DMS153 (cell line): ENCODE measurements at regions not wholly inside any gene's neighbourhood (a gene's known extent, or its start where the extent isn't known, plus 50 kb on each side); places are given as distances from the start of the nearest gene placed in this dataset.
"Not testable (repeated sequence)": the region's sequence is repeated elsewhere in the genome, so short reads cannot be mapped to it uniquely, and the experiment has no call there.

Source experiments
- DNase-seq: peaks from one replicate; lab custom pipeline; 2025; lab: John Stamatoyannopoulos, UW

DNA sequence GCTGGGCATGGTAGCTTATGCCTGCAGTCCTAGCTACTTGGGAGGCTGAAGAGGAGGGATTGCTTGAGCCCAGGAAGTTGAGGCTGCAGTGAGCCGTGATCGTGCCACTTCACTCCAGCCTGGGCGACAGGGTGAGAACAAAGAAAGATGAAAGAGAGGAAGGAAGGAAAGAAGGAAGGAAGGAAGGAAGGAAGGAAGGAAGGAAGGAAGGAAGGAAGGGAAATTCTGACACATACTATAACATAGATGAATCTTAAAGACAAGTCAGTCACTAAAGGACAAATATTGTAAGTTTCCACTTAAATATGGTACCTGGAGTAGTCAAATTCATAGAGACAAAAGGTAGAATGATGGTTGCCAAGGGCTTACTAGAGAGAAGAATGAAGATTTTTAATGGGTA is 108.0 kb upstream of the CACHD1 start:
- DNase-seq: no peak

DNA sequence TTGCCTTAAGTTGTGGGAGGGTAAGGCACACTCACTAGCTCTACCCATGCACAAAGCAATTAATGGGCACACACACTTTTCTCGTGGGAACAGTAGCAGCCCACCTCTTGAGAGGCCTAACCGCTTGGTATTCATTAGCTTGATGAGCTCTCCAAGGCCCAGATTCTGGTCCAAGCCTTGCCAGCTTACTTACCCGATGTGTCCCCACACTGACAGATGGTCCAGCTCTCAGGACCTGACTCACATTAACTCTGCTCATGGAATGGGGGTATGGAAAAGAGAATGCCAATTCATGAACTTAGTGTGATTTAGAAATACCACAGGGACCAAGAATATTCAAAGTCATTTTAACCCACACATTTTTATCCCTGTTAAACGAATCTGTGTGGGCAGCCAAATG is 106.8 kb upstream of the CACHD1 start:
- no peak for DNase-seq

DNA sequence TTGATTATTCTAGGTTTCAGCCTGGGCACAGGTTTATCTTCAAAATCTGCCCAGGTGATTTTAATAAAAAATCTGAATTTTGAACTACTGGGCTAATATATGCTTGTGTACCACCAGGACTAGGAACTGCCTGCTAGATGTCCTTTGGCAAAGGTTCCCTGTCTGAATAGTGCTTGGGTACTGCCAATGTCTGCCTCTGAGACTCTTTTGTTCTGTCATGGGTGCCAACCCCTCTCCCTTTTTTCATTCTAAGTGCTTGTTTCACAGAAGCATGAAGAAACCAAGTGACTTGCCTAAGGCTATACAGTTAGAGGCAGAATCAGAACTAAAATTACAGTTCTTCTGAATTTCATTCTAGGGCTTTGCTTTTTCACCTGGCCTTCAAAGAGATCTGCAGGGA is 106.3 kb upstream of the CACHD1 start:
- no peak for DNase-seq

DNA sequence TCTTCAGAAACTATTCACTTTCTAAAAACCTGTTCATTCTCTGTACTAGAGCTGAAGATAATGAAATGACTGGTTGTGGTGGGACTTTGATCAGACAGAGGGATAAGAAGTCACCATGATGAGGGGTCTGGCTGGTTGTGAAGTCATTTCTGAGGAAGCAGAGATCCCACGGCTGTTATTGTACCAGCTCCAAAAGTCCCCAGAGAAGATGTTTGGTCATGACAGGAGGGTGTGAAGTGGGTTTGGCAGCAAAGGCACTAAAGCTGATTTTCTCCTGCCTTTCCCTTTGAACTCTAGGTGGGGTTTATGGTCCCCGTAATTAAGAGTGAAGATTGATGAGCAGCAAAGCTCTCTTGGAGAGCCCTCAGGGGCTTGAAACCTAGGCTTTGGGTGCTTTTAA is 103.1 kb upstream of the CACHD1 start:
- no peak for DNase-seq

DNA sequence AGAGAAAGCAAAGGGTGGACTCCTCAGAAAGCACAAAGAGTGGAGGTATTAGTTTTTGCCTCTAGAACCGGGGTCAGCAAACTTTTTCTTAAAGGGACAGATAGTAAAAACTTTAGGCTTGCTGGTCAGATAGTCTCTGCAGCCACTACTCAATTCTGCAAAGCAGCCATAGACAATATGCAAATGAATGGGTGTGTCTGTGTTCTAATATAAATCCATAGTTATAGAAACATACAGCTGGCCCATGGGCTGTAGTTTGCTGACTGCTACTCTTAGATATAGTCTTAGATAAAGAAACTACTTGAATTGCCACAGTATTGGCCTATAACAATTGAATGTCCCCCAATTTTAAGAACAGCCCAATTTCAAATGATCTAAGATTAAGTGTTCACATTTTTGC is 101.6 kb upstream of the CACHD1 start:
- DNase-seq: no peak

DNA sequence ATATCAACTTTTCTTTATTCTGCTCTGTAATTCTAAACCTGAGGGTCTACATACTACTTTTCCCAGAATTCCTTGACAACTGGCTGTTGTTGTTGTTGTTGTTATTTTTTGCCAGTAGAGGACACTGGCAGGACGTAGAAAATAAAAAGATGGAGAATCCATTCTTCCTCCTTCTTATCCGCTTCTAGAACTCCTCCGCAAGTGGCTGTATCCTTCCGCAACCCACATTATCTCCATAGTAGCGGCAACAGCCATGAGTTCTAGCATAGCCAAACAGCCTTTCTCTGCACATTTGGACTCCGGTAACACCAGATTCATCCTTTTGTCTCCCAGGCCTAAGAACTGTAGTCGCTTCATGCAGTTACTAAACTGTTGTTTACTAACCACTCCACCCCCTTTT is 91.1 kb upstream of the CACHD1 start:
- DNase-seq: no peak

DNA sequence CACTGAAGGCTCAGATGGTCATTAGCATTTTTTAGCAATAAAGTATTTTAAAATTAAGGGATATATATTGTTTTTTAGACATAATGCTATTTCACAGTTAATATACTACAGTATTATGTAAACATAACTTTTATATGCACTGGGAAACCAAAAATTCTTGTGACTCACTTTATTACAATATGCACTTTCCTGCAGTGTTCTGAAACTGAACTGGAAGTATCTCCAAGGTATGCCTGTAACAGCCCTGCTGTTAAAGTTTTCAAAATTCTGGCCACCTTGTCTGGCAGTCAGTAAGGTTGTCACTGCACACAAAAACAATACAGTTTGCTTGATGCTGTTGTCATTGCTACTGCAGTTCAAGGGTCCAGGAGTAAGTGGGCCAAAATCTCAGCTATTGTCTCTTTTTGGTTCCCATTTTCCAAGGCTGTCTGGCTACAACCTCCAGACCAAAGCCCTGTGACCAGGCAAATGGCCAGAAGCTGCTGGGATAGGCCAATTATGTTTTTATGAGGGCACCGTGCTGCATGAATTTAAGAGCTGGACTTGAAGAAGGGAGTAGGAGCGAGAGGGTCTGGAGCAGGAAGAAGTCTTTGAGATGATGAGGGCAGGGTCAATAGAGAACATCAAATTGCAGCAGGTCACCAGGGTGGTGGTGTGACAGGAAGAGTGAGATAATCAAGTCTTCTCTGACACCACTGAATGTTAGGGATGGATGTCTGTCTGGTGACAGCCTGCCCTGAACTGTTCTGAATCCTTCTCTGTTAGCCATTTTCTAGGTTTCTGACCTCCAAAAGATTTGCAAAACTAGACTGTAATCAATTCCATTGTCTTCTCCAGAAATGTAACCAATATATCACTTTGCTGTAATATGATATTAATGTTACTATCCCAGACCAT is 82.3 kb upstream of the CACHD1 start:
- no peak for DNase-seq

DNA sequence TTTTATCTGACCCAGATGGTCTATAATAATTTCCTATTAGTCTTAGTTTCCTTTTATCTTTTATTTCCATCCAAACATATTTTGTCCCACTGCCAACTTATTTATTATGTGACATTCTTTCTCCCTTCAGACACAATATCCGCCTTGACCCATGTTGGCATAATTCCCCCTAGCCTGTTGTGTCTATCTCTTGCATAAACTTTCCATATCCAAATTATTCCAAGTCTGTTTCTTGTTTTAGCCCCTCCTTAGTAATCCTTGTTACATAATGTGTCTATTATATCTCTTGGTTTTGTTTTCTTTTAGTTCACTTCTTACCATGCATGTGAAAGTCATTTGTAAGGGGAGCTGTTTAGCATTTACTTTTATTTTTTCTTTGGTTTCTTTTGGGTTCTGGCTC is 81.6 kb upstream of the CACHD1 start:
- DNase-seq: no peak

DNA sequence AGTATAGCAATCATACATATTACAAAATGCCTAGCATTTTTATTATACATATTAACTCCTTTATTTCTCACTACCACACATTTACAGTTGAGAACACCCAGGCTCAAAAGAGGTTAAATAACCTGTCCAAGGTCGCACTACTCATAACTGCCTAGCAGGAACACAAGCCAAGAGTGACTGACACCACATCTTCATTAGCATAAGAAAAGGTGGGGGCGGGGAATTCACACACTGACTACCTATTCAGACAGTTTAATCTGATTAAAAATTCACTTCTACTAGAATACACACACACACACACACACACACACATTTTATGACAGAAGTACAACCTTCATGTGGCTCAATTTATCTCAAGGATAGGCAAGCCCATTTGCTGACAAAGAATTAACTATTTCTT is 77.8 kb upstream of the CACHD1 start:
- DNase-seq: no peak

DNA sequence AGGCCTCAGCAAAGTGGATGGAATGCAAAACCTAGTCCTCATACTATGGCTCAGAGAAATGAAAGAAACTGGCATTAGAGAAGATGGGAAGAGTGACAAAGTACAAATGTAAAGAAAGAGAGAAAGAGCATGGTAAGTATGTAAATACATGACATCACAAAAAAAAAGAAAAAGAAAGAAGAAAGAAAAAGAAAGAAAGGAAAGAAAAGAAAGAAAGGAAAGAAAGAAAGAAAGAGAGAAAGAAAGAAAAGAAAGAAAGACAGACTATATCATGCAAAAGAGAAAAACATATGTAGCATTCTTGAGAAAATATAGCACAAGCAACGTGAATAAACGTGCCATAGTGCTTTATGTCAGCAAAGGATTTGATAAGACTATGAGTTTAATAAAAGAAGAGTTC is 76.1 kb upstream of the CACHD1 start:
- DNase-seq: no peak

DNA sequence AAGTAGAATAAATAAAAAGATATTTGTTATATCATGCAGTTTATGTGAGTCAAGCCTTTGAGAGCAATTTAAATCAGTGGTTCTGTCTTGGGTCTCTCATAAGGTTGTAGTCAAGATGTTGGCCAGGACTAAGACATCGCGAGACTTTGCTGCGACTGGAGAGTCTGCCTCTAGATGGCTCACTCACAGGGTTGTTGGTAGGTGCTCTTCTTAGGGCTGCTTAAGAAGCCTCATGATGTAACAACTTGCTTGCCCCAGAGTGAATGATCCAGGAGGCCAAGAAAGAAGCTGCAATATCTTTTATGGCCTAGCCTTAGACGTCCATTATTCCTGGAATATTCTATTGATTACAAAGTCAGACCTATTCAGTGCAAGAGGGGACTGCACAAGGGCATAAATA is 73.1 kb upstream of the CACHD1 start:
- no peak for DNase-seq

DNA sequence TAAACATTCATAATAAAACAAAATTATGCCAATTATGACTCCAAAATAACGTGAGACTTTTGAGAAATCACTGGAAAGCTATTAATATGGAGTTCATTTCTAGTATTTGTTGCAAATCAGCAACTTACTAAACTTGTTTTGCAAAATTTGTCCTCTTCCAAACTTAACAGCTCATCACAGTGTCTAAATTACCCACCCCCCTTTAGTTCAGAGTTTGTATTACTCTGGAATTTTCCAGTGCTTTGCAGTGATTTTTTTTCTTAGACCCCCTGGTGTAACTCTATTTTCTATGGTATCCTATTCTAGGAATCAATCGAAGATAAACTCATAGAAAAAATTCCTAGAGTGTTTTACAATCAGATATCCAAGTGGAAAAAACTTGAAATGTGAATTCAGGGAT is 72.4 kb upstream of the CACHD1 start:
- DNase-seq: no peak

DNA sequence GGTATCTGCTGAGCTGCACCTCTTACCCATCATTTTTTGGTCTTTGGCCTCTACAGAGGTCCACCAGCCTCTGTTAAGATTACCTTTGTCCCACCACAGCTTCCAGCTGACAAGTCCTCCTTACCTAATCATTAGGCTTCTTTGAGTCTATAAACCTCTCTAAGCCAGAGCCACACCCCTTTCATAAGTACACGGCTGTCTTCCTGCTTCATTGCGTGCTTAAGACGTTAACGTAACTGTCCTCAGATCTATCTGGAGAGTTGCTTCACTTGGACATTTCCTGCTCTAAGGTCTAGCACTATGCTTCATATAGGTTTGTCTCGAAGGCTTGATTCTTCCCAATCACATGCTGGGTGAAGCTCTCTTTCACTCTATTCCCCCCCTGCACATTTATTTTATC is 71.0 kb upstream of the CACHD1 start:
- no peak for DNase-seq

DNA sequence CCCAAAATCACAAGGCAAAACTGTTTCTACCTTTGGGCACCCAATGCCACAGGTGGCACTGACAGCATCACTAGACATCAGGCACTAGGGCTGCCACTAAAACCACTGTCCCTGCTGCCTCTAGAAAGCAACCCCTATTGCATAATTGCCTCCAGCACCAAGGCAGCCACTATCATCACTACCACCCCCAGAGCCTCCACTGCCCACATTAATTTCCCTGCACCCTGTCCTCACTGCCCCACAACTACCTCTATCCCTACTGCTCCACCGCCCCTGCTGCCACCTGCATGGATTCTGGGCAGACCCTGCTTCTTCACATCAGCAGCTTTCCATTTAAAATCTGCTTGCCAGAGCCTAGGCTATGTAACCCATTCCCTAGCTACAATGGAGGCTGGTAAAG is 68.6 kb upstream of the CACHD1 start:
- no peak for DNase-seq

DNA sequence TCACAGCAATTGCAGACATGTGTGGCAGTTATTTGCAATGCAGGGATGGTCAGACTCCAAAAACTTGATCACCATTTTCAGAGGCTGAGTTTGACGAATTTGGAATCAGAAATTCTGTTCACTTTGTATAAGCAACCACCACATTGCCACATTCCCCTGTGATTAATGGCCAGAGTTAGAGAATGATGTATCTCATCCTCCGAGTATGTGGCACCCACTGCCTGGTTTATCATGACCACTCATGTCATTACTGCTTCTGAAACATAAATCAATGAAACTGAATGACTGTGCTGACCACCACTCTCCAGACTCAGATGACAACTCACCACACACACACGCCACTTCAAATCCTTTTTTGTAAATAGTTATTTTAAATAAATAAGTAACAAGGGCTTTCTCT is 66.6 kb upstream of the CACHD1 start:
- DNase-seq: no peak

DNA sequence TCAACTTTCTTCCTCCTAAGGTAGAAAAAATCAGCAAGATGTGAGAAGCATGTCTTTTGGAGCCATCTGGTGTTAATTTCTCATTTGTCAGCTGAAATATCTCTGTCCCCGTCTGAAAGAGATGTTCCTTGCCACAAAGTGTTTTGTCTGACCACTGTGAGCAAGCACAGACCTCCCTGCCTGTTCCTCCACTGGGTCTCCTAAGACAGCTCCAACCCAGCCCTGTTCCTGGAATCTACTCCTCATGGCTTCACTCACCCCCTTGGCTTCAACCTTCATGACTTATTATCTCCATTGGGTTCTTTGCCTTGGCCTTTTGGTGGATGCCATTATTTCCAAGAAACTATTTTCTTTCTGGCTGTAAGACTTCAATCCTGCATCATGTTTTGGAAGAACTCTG is 65.7 kb upstream of the CACHD1 start:
- DNase-seq: no peak

DNA sequence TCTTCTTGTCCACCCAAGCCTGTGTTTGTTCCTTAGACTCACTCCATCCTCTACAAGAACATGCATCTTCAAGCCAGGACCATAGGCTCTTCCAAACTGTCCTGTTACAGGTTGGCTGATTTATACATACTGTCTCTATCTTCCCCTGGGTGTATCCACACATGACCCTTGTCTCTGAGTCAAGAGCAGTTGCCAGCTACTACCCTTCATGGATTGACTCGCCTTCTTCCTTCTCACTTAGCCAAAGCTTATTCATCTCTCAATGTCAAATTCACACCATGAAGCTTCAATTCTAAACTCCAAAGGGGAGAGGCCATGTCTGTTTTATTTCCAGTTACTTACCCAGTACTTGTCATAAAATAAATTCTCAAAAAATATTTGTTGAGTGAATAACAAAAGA is 64.1 kb upstream of the CACHD1 start:
- no peak for DNase-seq

DNA sequence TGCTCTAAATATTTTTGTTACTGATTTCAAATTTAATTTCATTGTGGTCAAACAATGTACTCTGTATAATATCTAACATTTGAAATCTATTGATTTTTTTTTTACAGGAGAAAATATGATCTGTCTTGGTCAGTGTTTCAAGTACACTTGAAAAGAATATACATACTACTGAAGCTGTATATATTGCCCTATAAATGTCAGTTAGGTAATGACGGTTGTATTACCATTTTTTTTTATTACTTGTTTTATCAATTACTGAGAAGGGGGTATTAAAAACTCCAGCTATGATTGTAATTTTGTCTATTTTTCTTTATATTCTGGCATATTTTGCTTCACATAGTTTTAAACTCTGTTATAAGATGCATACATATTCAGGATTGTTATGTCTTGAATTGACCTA is 59.7 kb upstream of the CACHD1 start:
- no peak for DNase-seq

DNA sequence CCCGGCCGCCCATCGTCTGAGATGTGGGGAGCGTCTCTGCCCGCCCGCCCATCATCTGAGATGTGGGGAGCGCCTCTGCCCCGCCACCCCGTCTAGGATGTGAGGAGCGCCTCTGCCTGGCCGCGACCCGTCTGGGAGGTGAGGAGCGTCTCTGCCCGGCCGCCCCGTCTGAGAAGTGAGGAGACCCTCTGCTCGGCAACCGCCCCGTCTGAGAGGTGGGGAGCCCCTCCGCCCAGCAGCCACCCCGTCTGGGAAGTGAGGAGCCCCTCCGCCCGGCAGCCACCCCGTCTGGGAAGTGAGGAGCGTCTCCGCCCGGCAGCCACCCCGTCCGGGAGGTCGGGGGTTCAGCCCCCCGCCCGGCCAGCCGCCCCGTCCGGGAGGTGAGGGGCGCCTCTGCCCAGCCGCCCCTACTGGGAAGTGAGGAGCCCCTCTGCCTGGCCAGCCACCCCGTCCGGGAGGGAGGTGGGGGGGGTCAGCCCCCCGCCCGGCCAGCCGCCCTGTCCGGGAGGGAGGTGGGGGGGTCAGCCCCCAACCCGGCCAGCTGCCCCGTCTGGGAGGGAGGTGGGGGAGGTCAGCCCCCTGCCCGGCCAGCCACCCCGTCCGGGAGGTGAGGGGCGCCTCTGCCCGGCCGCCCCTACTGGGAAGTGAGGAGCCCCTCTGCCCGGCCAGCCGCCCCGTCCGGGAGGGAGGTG is 54.9 kb upstream of the CACHD1 start:
- not testable (repeated sequence) for DNase-seq

DNA sequence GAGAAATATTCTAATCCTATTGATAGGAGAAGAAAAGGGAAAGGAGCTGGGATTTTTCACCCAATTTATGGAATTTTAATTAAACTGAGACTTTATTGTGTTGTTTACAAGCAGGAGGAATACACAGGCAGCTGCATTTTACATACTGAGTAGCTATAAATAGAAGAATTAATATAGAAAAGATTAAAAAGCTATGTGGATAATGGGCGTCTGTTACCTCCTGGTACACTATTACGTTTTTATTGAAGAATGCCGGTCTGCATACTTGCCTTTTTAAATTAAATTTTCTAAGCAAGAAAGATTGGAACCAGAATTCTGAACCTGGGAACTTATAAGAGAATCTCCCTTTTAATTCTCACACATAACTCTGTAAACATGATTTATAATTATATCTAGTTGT is 52.1 kb upstream of the CACHD1 start:
- no peak for DNase-seq
